Cardiac muscle cell (in vitro differentiated cells and primary cell): ENCODE measurements at regions not wholly inside any gene's neighbourhood (a gene's known extent, or its start where the extent isn't known, plus 50 kb on each side); places are given as distances from the start of the nearest gene placed in this dataset.
"Not testable (repeated sequence)": the region's sequence is repeated elsewhere in the genome, so short reads cannot be mapped to it uniquely, and the experiment has no call there.

ENCODE experiments used
- DNase-seq, 2 donors: peaks; one replicate each; pipeline versions ENCODE4 v3.0.0 to v3.0.0-alpha.2; 2010 to 2017; ENCODE audit warnings: low read depth in 1 of 2, low spot score in 1 of 2
- H3K27ac ChIP-seq: fragments of 200-600 bp; sonication (generic); 2 replicates; pipeline ENCODE4 v1.5.1; 2016
- H3K27me3 ChIP-seq: fragments of 200-600 bp; sonication (generic); 2 replicates; pipeline ENCODE4 v1.6.0; 2016; ENCODE audit warnings: control low read depth
- H3K36me3 ChIP-seq: fragments of 200-600 bp; sonication (generic); 2 replicates; pipeline ENCODE4 v1.5.1; 2016; ENCODE audit warnings: control low read depth
- H3K4me1 ChIP-seq: fragments of 200-600 bp; sonication (generic); 2 replicates; pipeline ENCODE4 v1.8.1; 2017; ENCODE audit warnings: low read depth, mild to moderate bottlenecking, mixed run types
- H3K4me3 ChIP-seq: fragments of 200-600 bp; sonication (generic); 2 replicates; pipeline ENCODE4 v1.5.1; 2016; ENCODE audit warnings: mild to moderate bottlenecking
- H3K9me3 ChIP-seq: fragments of 200-600 bp; sonication (generic); 2 replicates; pipeline ENCODE4 v1.5.1; 2017; ENCODE audit warnings: low read depth, mild to moderate bottlenecking, control low read depth

GRCh38 chr15:20237256-20238020, 304.2 kb downstream of the GOLGA6L6 start:
- H3K9me3 ChIP-seq = peaks cover 23% of the 10 kb centered on the region
- H3K27ac ChIP-seq, DNase-seq, H3K4me3 ChIP-seq, H3K27me3 ChIP-seq, H3K4me1 ChIP-seq, H3K36me3 ChIP-seq: not testable (repeated sequence)

DNA sequence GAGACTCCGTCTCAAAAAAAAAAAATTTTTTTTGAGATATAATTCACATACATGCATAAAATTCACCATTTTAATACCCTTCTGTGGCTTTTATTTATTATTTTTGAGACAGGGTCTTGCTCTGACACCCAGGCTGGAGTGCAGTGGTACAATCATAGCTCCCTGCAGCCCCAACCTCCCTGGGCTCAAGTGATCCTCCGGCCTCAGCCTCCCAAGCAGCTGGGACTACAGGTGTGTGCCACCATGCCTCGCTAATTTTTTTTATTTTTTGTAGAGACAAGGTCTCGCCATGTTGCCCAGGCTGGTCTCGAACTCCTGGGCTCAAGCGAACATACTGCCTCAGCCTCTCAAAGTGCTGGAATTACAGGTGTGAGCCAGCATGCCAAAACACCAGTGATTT, 305.9 kb downstream of the GOLGA6L6 start:
- not testable (repeated sequence) for DNase-seq, H3K4me3 ChIP-seq, H3K27me3 ChIP-seq, H3K27ac ChIP-seq, H3K4me1 ChIP-seq, H3K36me3 ChIP-seq
- peaks cover 25% of the 10 kb centered on the region for H3K9me3 ChIP-seq

DNA sequence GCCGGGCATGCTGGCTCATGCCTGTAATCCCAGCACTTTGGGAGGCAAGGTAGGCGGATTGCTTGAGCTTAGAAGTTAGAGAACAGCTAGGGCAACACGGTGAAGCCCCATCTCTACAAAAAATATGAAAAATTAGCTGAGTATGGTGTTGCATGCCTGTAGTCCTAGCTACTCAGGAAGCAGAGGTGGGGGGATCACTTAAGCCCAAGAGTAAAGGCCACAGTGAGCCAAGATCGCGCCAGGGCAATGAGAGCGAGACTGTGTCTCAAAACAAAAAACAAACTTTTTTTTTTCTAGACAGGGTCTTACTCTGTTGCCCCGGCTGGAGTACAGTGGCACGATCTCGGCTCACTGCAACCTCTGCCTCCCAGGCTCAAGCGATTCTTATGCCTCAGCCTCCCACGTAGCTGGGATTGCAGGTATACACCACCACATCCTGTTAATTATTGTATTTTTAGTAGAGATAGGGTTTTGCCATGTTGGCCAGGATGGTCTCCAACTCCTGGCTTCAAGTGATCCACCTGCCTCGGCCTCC, 307.5 kb downstream of the GOLGA6L6 start:
- not testable (repeated sequence) for DNase-seq, H3K4me3 ChIP-seq, H3K27ac ChIP-seq, H3K36me3 ChIP-seq, H3K27me3 ChIP-seq, H3K4me1 ChIP-seq
- H3K9me3 ChIP-seq = peaks cover 21% of the 10 kb centered on the region

DNA sequence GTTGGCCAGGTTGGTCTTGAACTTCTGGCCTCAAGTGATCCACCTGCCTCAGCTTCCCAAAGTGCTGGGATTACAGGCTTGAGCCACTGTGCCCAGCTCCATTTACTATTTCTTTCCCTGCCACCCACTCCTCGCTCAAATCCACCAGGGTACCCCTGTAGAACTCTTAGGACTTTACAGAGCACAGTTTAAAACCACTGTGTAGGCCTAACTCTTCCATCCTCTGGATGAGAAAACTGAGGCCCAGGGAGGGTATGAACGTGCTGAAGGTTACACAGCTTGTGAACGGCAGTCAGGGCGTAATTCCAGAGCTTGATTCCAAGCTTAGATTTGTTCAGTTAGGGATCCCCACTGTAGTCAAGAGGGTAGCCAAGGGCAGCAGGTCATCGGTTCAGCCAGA, 309.1 kb downstream of the GOLGA6L6 start:
- not testable (repeated sequence) for H3K4me1 ChIP-seq, H3K4me3 ChIP-seq, H3K27me3 ChIP-seq, H3K27ac ChIP-seq, H3K36me3 ChIP-seq, DNase-seq
- H3K9me3 ChIP-seq = peaks cover 14% of the 10 kb centered on the region

DNA sequence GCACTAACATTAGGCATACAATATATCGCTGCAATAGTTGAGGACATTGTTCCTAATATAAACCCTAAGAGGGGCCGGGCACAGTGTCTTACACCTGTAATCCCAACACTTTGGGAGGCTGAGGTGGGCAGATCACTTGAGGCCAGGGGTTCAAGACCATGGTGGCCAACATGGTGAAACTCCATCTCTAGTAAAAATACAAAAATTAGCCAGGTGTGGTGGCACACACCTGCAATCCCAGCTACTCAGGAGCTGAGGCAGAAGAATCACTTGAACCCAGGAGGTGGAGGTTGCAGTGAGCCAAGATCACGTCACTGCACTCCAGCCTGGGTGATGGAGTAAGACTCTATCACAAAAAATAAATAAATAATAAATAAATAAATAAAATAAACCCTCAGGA, 310.9 kb downstream of the GOLGA6L6 start:
- H3K36me3 ChIP-seq, H3K9me3 ChIP-seq: not testable (repeated sequence)

DNA sequence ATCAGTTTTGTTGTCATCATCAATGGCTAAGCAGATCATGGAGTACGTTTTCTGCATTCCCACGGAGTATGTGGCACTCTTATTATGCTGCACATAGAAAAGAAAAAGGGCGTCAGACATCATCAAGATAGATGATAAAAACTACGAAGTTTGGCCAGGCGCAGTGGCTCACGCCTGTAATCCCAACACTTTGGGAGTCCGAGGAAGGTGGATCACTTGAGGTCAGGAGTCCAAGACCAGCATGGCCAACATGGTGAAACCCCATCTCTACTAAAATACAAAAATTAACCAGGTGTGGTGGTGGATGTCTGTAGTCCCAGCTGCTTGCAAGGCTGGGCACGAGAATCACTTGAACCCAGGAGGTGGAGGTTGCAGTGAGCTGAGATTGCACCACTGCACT, 312.8 kb downstream of the GOLGA6L6 start:
- H3K27ac ChIP-seq, H3K27me3 ChIP-seq, H3K36me3 ChIP-seq, H3K4me1 ChIP-seq, H3K9me3 ChIP-seq, H3K4me3 ChIP-seq, DNase-seq: not testable (repeated sequence)

More for the DNA sequence above, 310.9 kb downstream of the GOLGA6L6 start:
- not testable (repeated sequence) for H3K4me3 ChIP-seq, H3K4me1 ChIP-seq, H3K27ac ChIP-seq, DNase-seq, H3K27me3 ChIP-seq

GRCh38 chr15:20227119-20227853, 314.3 kb downstream of the GOLGA6L6 start:
- not testable (repeated sequence) for H3K4me1 ChIP-seq, H3K36me3 ChIP-seq, H3K9me3 ChIP-seq, DNase-seq, H3K27me3 ChIP-seq, H3K27ac ChIP-seq, H3K4me3 ChIP-seq

DNA sequence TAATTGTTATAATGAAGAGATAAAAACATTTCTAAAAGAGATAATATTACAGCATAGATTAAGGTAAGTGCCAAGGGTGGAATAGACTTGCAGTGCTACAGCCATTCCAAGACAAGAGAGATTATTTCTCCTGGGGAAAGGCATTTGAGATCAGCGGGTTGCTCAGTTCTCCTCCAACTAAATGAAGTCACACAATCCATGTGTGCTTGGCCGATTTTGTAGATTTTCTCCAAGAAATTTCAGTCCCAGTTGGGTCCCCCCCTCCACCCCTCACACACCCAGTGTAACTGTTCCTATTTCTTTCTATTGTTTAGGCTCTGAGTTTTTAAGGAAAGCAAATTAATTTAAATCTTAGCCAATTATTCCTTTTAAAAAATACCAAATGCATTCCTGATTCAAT, 315.1 kb downstream of the GOLGA6L6 start:
- H3K36me3 ChIP-seq, H3K4me1 ChIP-seq, H3K9me3 ChIP-seq, H3K27me3 ChIP-seq, DNase-seq, H3K4me3 ChIP-seq, H3K27ac ChIP-seq: not testable (repeated sequence)

GRCh38 chr15:20221063-20221462, 320.5 kb downstream of the GOLGA6L6 start:
- H3K27ac ChIP-seq, H3K4me3 ChIP-seq, DNase-seq, H3K4me1 ChIP-seq, H3K9me3 ChIP-seq, H3K36me3 ChIP-seq, H3K27me3 ChIP-seq: not testable (repeated sequence)

GRCh38 chr15:20219171-20219570, 322.4 kb downstream of the GOLGA6L6 start:
- H3K4me3 ChIP-seq, H3K9me3 ChIP-seq, H3K36me3 ChIP-seq, H3K27ac ChIP-seq, H3K4me1 ChIP-seq, H3K27me3 ChIP-seq, DNase-seq: not testable (repeated sequence)

GRCh38 chr15:20215700-20216099, 325.9 kb downstream of the GOLGA6L6 start:
- H3K27me3 ChIP-seq, H3K4me1 ChIP-seq, H3K4me3 ChIP-seq, H3K27ac ChIP-seq, H3K36me3 ChIP-seq, H3K9me3 ChIP-seq, DNase-seq: not testable (repeated sequence)

- H3K27me3 ChIP-seq, H3K9me3 ChIP-seq, H3K4me3 ChIP-seq, H3K27ac ChIP-seq, H3K36me3 ChIP-seq, H3K4me1 ChIP-seq, DNase-seq: not testable (repeated sequence)
These were observed 327.5 kb downstream of the GOLGA6L6 start for GRCh38 chr15:20214101-20214500.

DNA sequence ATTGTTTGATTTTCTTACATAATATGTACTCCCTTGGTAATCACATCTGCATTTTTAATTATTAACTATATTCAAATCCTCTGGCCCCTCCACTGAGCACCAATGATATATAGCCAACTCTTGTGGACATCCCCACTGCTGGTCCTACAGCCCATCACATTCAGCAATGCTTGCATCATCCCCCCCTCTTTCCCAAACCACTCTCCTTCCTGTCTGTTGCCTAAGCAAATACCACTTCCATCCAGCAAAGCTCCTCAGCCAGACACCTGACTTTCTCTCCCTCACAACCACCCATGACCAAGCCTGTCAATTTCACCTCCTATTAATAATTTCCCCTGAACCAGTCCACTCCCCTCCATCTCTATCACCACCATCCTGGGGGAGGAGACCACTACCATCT, 330.1 kb downstream of the GOLGA6L6 start:
- H3K27ac ChIP-seq, H3K36me3 ChIP-seq, H3K4me1 ChIP-seq, H3K4me3 ChIP-seq, DNase-seq, H3K27me3 ChIP-seq: not testable (repeated sequence)
- H3K9me3 ChIP-seq = peaks cover 10% of the 10 kb centered on the region

- not testable (repeated sequence) for H3K27me3 ChIP-seq
These were observed 331.6 kb downstream of the GOLGA6L6 start for GRCh38 chr15:20209973-20210372.

More at GRCh38 chr15:20209973-20210372, 331.6 kb downstream of the GOLGA6L6 start:
- H3K27ac ChIP-seq, DNase-seq, H3K36me3 ChIP-seq, H3K4me1 ChIP-seq, H3K4me3 ChIP-seq: not testable (repeated sequence)
- peaks cover 19% of the 10 kb centered on the region for H3K9me3 ChIP-seq
